H1 (cell line): ENCODE measurements at regions not wholly inside any gene's neighbourhood (a gene's known extent, or its start where the extent isn't known, plus 50 kb on each side); places are given as distances from the start of the nearest gene placed in this dataset.

Experiments used
- CTCF ChIA-PET: fragments of 300-600 bp; sonication (Branson Sonifier 250); formaldehyde crosslinking; loops from one replicate; lab custom pipeline; 2021; ENCODE audit not compliant: partially characterized antibody; lab: Charles Lee
- POLR2A ChIA-PET: fragments of 300-600 bp; sonication (Branson Sonifier 250); formaldehyde crosslinking; loops from one replicate; lab custom pipeline; 2021; ENCODE audit warnings: inconsistent platforms; ENCODE audit not compliant: partially characterized antibody; lab: Charles Lee
- DNase-seq, 2 experiments: peaks; one replicate each; pipeline versions ENCODE4 v3.0.0 to v3.0.0-alpha.2; 2010 to 2022; ENCODE audit warnings: low spot score in 2 of 2, low read depth in 1 of 2, mixed read lengths in 1 of 2
- FAIRE-seq: peaks from 2 replicates; lab custom pipeline; 2011; peaks lifted over from hg19 to GRCh38; lab: Jason Lieb, UNC
- H2AFZ ChIP-seq: 2 replicates; pipeline ENCODE4 v1.8.1; 2012; ENCODE audit warnings: low read length, inconsistent platforms
- H2AK5ac ChIP-seq: 2 replicates; pipeline ENCODE4 v1.6.1; 2013; ENCODE audit warnings: low read depth, low read length
- H2BK120ac ChIP-seq: replicated peaks from 2 replicates; pipeline ENCODE3; 2013; ENCODE audit warnings: low read depth, low read length, inconsistent platforms
- H2BK12ac ChIP-seq: 2 replicates; pipeline ENCODE4 v1.6.1; 2013; ENCODE audit warnings: low read depth, low read length
- H2BK15ac ChIP-seq: 2 replicates; pipeline ENCODE4 v1.6.1; 2013; ENCODE audit warnings: low read length
- H2BK20ac ChIP-seq: 2 replicates; pipeline ENCODE4 v1.6.1; 2013; ENCODE audit warnings: low read length
- H2BK5ac ChIP-seq: 2 replicates; pipeline ENCODE4 v1.6.1; 2013; ENCODE audit warnings: low read depth, low read length
- H3K14ac ChIP-seq: 2 replicates; pipeline ENCODE4 v1.6.1; 2013; ENCODE audit warnings: inconsistent platforms; ENCODE audit not compliant: insufficient read length
- H3K18ac ChIP-seq: 2 replicates; pipeline ENCODE4 v1.6.1; 2013; ENCODE audit warnings: low read length; ENCODE audit errors: extremely low read depth
- H3K23ac ChIP-seq: 2 replicates; pipeline ENCODE4 v1.6.1; 2013; ENCODE audit warnings: inconsistent platforms; ENCODE audit not compliant: insufficient read length
- H3K23me2 ChIP-seq: 2 replicates; pipeline ENCODE4 v1.6.1; 2013; ENCODE audit warnings: low read depth, low read length
- H3K27ac ChIP-seq: 2 replicates; pipeline ENCODE4 v1.6.1; 2011; ENCODE audit warnings: low read depth, low read length, inconsistent platforms
- H3K27me3 ChIP-seq, 4 experiments: replicated peaks in 1 of 4; 1 replicate in 1 of 4; 2 replicates in 3 of 4; pipeline versions ENCODE4 v1.6.1 to v1.8.1; 2011 to 2013; ENCODE audit warnings: low read length in 3 of 4, mild to moderate bottlenecking in 3 of 4, inconsistent platforms in 2 of 4, mixed read lengths in 2 of 4, moderate library complexity in 1 of 4; ENCODE audit not compliant: control insufficient read depth in 3 of 4, insufficient read depth in 3 of 4; ENCODE audit errors: extremely low read depth in 1 of 4
- H3K36me3 ChIP-seq, 4 experiments: 2 replicates each; pipeline versions ENCODE4 v1.6.1 to v1.8.1; 2011 to 2013; ENCODE audit warnings: mild to moderate bottlenecking in 4 of 4, low read length in 3 of 4, moderate library complexity in 2 of 4, control low read depth in 1 of 4, inconsistent platforms in 1 of 4; ENCODE audit not compliant: insufficient read depth in 4 of 4, control insufficient read depth in 2 of 4
- H3K4ac ChIP-seq: replicated peaks from 2 replicates; pipeline ENCODE3; 2013; ENCODE audit warnings: low read length, low read depth, mixed read lengths, inconsistent platforms; ENCODE audit not compliant: insufficient read length
- H3K4me1 ChIP-seq, 4 experiments: replicated peaks in 1 of 4; 1 replicate in 1 of 4; 2 replicates in 3 of 4; pipeline versions ENCODE4 v1.6.1 to v1.8.1; 2011 to 2013; ENCODE audit warnings: low read length in 3 of 4, inconsistent platforms in 2 of 4, mixed read lengths in 1 of 4; ENCODE audit not compliant: insufficient read depth in 4 of 4, control insufficient read depth in 3 of 4
- H3K4me2 ChIP-seq, 2 experiments: 2 replicates each; pipeline versions ENCODE4 v1.6.1 to v1.8.1; 2011 to 2013; ENCODE audit warnings: low read depth in 2 of 2, low read length in 2 of 2, control low read depth in 1 of 2, inconsistent platforms in 1 of 2, mild to moderate bottlenecking in 1 of 2; ENCODE audit not compliant: insufficient read depth in 1 of 2
- H3K4me3 ChIP-seq, 4 experiments: fragments of 200-600, 300-600 bp in 1 of 4; sonication (generic), shearing (Covaris generic), sonication (Bioruptor Twin) in 1 of 4; 2 replicates each; pipeline versions ENCODE4 v1.5.1 to v1.8.1; 2011 to 2016; ENCODE audit warnings: low read length in 4 of 4, low read depth in 3 of 4, control low read depth in 2 of 4, inconsistent platforms in 2 of 4, mild to moderate bottlenecking in 2 of 4, mixed read lengths in 1 of 4, moderate library complexity in 1 of 4; ENCODE audit not compliant: insufficient read depth in 2 of 4; ENCODE audit errors: extremely low read depth in 1 of 4
- H3K56ac ChIP-seq: replicated peaks from 2 replicates; pipeline ENCODE3; 2013; ENCODE audit warnings: low read depth, mild to moderate bottlenecking, mixed read lengths, low read length, inconsistent platforms; ENCODE audit not compliant: insufficient read length
- H3K79me1 ChIP-seq: 2 replicates; pipeline ENCODE4 v1.6.1; 2013; ENCODE audit warnings: low read depth, low read length, control low read depth
- H3K79me2 ChIP-seq, 2 experiments: 2 replicates each; pipeline versions ENCODE4 v1.6.1 to v1.8.1; 2012 to 2013; ENCODE audit warnings: low read length in 2 of 2, mild to moderate bottlenecking in 2 of 2, inconsistent platforms in 1 of 2; ENCODE audit not compliant: insufficient read depth in 2 of 2, control insufficient read depth in 1 of 2
- H3K9ac ChIP-seq, 4 experiments: replicated peaks in 1 of 4; 1 replicate in 1 of 4; 2 replicates in 3 of 4; pipeline versions ENCODE4 v1.6.1 to v1.8.1; 2011 to 2013; ENCODE audit warnings: low read depth in 3 of 4, low read length in 3 of 4, control low read depth in 2 of 4, mild to moderate bottlenecking in 2 of 4, moderate library complexity in 2 of 4, inconsistent platforms in 1 of 4; ENCODE audit errors: extremely low read depth in 1 of 4
- H3K9me3 ChIP-seq, 2 experiments: 2 replicates each; pipeline versions ENCODE4 v1.6.1 to v1.8.1; 2012 to 2013; ENCODE audit warnings: mild to moderate bottlenecking in 2 of 2, moderate library complexity in 2 of 2, control low read depth in 1 of 2, inconsistent platforms in 1 of 2, low read depth in 1 of 2, low read length in 1 of 2, mixed read lengths in 1 of 2; ENCODE audit not compliant: insufficient read depth in 2 of 2
- H4K20me1 ChIP-seq, 2 experiments: replicated peaks in 1 of 2; 2 replicates each; pipeline versions ENCODE3 to v1.8.1; 2011 to 2013; ENCODE audit warnings: inconsistent platforms in 2 of 2, low read length in 2 of 2, mild to moderate bottlenecking in 1 of 2; ENCODE audit not compliant: insufficient read depth in 2 of 2, control insufficient read depth in 1 of 2
- H4K5ac ChIP-seq: 2 replicates; pipeline ENCODE4 v1.6.1; 2013; ENCODE audit warnings: low read length, low read depth, mixed read lengths, inconsistent platforms; ENCODE audit not compliant: insufficient read length
- H4K8ac ChIP-seq: 2 replicates; pipeline ENCODE4 v1.8.0; 2013; ENCODE audit warnings: mild to moderate bottlenecking, moderate library complexity, low read length, inconsistent platforms; ENCODE audit not compliant: insufficient read depth; ENCODE audit errors: extremely low read depth
- H4K91ac ChIP-seq: replicated peaks from 2 replicates; pipeline ENCODE3; 2013; ENCODE audit warnings: low read length, mixed read lengths, inconsistent platforms; ENCODE audit not compliant: insufficient read length
- ASH2L ChIP-seq: fragments of 200-600, 300-600 bp; sonication (generic); IDR thresholded peaks from one replicate; pipeline ENCODE4 v1.7.1; 2017; ENCODE audit warnings: low read length
- CBX8 ChIP-seq: fragments of 300-800, 300-1000 bp; sonication (generic); IDR thresholded peaks from 2 replicates; pipeline ENCODE4 v1.7.1; 2016; ENCODE audit warnings: low read depth, low read length, borderline replicate concordance
- EZH2 ChIP-seq: fragments of 200-600 bp; sonication (generic); IDR thresholded peaks from 2 replicates; pipeline ENCODE4 v1.7.1; 2012; ENCODE audit warnings: low read depth, mild to moderate bottlenecking, moderate library complexity, low read length, inconsistent platforms; ENCODE audit not compliant: severe bottlenecking
- GABPA ChIP-seq: IDR thresholded peaks from 2 replicates; pipeline ENCODE4 v1.6.1; 2011; ENCODE audit warnings: mild to moderate bottlenecking, low read length, moderate library complexity, borderline replicate concordance; ENCODE audit not compliant: insufficient read depth
- GTF2F1 ChIP-seq: IDR thresholded peaks from 2 replicates; pipeline ENCODE4 v1.6.1; 2012; ENCODE audit warnings: low read depth, low read length, improper control_type of control experiment, borderline replicate concordance
- KDM4A ChIP-seq: IDR thresholded peaks from one replicate; pipeline ENCODE4 v1.7.1; 2012; ENCODE audit warnings: low read depth, mild to moderate bottlenecking, moderate library complexity, low read length, inconsistent platforms; ENCODE audit not compliant: severe bottlenecking
- POLR2AphosphoS5 ChIP-seq: IDR thresholded peaks from 2 replicates; pipeline ENCODE4 v1.6.1; 2011; ENCODE audit warnings: low read depth, low read length
- WGBS, 2 experiments: shearing (Covaris generic) in 1 of 2; methylation state at CpG; one replicate each; pipeline versions ENCODE4 v1.1.6 to v1.1.7; 2013 to 2015; ENCODE audit warnings: low lambda C conversion rate in 2 of 2, mixed read lengths in 2 of 2, inconsistent platforms in 1 of 2, low coverage in 1 of 2, missing lambda C conversion rate in 1 of 2; ENCODE audit not compliant: insufficient replicate concordance in 2 of 2, insufficient coverage in 1 of 2, insufficient read length in 1 of 2; ENCODE audit errors: extremely low coverage in 1 of 2, missing lambda C conversion rate in 1 of 2; 5-methylcytosine and 5-hydroxymethylcytosine counted together

GRCh38 chr4:20323991-20324390, 72.3 kb downstream of the SLIT2 start:
- H3K27ac ChIP-seq, result no peak overlapping the region
- H3K23me2 ChIP-seq, result no peaks in the 10 kb centered on the region
- no peaks in the 10 kb centered on the region for H3K79me1 ChIP-seq
- no peak overlapping the region for H4K91ac ChIP-seq
- no peaks in the 10 kb centered on the region for H3K4me1 ChIP-seq
- no peak overlapping the region for H3K14ac ChIP-seq
- no peak overlapping the region for H4K5ac ChIP-seq
- H3K4ac ChIP-seq, result no peak overlapping the region
- H2BK15ac ChIP-seq, result no peak overlapping the region
- WGBS, 2 experiments, result 92% methylated on average over 6 of the region's 6 CpGs; no CpG with 5 or more reads in 1 of the 2 experiments
- FAIRE-seq (no peak), DNase-seq (no peak)
- no peaks in the 10 kb centered on the region for H3K36me3 ChIP-seq
- H4K20me1 ChIP-seq, result no peaks in the 10 kb centered on the region
- H2BK12ac ChIP-seq, result no peak overlapping the region
- no peak overlapping the region for H3K4me2 ChIP-seq
- no peak overlapping the region for H3K4me3 ChIP-seq
- H3K79me2 ChIP-seq, result no peaks in the 10 kb centered on the region
- CTCF ChIA-PET, result interaction anchor here (0.6 to 3.0 kb wide), 2 partner anchors 10 to 340 kb away, joined by 4 to 9 read pairs; no protein-coding TSS in a partner anchor
- H2BK120ac ChIP-seq, result no peak overlapping the region
- peak overlapping the region; percentile 37 for H3K56ac ChIP-seq
- no peak overlapping the region for H3K9ac ChIP-seq
- H2BK20ac ChIP-seq, result no peak overlapping the region
- POLR2A ChIA-PET, result no interaction called here
- no peaks in the 10 kb centered on the region for H3K27me3 ChIP-seq
- H3K9me3 ChIP-seq, result no peaks in the 10 kb centered on the region
- no peak overlapping the region for H2AFZ ChIP-seq
- H2BK5ac ChIP-seq, result 0 out of 2 replicates have a peak overlapping the region, but pooled peaks have one; percentile 26
- H3K18ac ChIP-seq, result no peak overlapping the region
- H4K8ac ChIP-seq, result no peak overlapping the region
- H2AK5ac ChIP-seq, result no peak overlapping the region
- H3K23ac ChIP-seq, result no peak overlapping the region
- TF ChIP-seq GTF2F1 (no peak), POLR2AphosphoS5 (no peak), EZH2 (no peak), ASH2L (no peak), CBX8 (no peak), GABPA (no peak), KDM4A (no peak)
